HG03103 (cell line): ENCODE measurements at regions not wholly inside any gene's neighbourhood (a gene's known extent, or its start where the extent isn't known, plus 50 kb on each side); places are given as distances from the start of the nearest gene placed in this dataset.
"Not testable (repeated sequence)": the region's sequence is repeated elsewhere in the genome, so short reads cannot be mapped to it uniquely, and the experiment has no call there.

ENCODE experiments used
- ATAC-seq: cut with Tn5 transposase; IDR thresholded peaks from one replicate; pipeline ENCODE4 v1.9.1; 2021; ENCODE audit warnings: low read depth; ENCODE audit not compliant: unreplicated experiment

- no peak for ATAC-seq
These were observed 544.0 kb downstream of the GALC start for GRCh38 chr14:87449016-87449415.

DNA sequence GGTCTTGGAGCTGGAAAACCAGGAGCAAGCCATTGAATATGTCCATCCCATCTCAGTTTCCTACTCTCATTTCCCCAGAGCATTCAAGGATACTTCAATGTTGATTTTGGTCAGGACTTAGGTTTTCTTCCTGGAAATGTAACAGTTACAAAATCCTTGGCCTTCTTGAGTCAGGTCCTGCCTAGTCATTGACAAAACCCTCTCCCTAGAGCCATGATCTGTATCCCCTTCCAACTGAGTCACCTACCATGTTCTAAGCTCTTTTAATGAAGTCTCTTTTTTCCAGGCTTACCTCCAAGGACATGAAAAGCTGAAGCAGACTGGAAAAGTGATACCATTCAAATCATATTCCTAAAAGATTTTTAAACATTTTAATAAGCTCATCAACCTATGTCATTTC is 549.2 kb downstream of the GALC start:
- ATAC-seq: no peak

GRCh38 chr14:87443039-87443438 is 549.9 kb downstream of the GALC start:
- ATAC-seq: no peak

DNA sequence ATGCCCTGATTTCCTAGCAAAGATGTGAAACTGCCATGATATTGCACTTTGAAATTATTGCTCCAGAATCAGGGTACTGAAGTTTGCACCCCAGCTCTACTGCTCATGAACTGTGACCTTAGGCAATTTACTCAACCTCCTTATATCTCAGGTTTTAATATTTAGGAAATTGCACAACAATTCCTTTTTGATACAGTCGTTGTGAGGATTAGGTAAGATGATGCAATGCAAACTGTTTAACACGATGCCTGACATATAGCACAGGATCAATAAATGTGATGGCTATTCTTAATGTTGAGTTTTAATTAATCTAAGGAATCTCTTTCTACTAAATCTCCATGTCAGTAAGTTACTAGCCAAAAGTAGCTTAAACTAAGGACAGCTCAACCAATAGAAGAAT is 555.8 kb downstream of the GALC start:
- no peak for ATAC-seq

DNA sequence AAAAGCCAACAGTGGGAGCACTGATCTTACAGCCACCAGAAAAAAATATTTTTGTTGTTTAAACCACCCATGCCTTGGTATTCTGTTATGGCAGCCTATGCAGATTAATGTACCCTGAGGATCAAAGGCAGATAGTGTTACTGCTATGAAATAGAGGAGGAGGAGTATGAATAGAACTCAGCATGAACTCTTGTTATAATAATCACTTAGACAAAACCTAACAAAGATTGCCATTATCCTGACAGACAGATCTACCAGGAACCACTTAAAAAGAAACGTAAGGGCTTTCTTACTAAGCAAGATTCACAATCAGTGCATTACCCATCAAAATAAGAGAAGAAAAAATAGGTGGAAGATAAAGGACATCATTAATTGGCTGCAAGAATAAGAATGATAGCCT is 558.3 kb downstream of the GALC start:
- no peak for ATAC-seq

DNA sequence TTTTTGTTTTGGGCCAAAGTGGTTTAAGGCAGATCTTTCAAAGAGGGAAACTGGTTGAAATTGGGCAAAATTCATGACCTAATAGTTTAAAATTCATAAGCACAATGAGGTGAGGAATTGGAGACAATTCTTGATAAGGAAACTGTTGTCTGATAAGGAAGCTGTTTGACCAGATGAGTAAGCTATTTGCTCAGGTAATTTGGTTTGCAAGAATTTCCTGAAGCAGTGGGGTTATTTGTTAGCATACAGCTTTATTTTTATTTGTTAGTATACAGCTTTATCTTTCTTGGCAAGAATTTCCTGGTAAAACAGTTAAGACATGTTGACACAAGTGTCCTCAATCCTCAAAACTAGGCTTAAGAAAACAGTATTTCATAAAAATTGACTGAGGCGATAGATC is 559.0 kb downstream of the GALC start:
- ATAC-seq: no peak

DNA sequence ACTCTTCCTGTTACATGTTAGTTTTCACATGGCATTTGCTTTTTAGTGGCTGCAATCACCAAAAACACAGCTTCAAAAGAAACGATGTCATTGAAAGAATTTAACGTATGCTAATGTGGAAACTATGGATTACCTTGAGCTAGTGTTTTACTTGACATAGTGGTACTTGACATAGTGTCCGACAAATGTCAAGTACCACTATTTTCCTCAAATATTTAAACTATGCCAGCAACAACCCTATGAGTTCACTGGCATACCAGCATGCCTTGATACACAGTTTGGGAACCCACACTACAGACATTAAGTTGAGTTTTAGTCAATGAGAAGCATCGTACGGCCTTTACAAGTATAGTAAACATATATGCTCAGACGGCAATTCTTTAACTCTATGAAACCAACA is 560.3 kb downstream of the GALC start:
- ATAC-seq: no peak

DNA sequence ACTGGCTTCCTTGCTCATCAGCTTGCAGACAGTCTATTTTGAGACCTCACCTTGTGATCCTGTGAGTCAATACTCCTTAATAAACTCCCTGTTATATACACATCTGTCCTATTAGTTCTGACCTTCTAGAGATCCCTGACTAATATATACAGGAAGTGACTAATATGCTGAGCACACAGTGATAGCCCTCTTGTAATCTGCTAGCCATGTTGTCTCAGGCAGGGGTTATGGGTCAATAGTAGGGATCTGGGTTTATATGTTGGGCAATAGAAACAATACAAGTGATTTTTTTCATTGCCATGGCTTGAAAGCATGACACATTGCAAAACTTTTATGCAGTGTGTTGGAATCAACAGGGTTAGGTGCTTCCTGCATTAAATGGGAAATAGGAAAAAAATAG is 562.2 kb downstream of the GALC start:
- ATAC-seq: no peak

GRCh38 chr14:87430214-87430613 is 562.8 kb downstream of the GALC start:
- no peak for ATAC-seq

- no peak for ATAC-seq
These were observed 573.1 kb downstream of the GALC start for GRCh38 chr14:87419925-87420324.

DNA sequence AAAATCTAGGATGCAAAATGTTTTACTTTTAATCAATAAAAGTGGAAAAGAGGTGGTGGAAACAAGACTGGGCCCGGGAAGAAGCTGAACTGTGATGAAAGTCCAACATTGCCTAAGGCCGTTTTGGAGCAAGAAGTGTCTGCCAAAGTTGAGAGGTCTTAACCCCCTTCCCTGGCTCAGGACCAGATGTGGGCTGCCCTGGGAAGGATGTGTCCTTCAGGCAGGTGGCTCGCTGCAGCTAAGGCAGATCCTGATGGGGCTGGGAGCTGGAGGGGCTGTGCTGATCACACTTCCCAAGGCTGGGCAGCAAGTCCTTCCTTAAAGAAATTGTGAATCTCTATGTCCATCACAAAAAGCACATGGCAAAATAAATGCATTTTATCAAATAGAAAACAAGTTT is 581.6 kb downstream of the GALC start:
- no peak for ATAC-seq

GRCh38 chr14:87409393-87409792 is 583.6 kb downstream of the GALC start:
- no peak for ATAC-seq

- ATAC-seq: no peak
These were observed 585.6 kb downstream of the GALC start for GRCh38 chr14:87407344-87407743.

DNA sequence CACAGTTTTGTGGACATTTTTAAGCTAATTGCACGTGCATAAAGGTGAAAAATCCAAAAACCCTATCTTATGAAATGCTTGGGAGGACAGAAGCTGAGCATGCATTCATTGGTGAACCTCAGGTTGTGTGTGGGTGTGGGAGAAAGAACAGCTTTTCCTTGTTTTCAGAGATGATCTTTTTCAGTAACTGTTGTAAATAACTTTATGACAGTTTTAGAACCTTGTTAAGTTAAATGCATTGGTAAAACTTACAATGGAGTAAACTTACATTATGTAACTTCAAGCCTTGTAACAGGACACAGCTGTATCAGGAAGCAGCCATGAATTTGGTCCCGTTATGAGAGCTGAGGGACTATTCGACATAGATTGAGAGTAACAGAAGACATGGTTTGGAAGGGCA is 587.4 kb downstream of the GALC start:
- no peak for ATAC-seq

- ATAC-seq: no peak
These were observed 595.5 kb downstream of the GALC start for GRCh38 chr14:87397499-87397898.

DNA sequence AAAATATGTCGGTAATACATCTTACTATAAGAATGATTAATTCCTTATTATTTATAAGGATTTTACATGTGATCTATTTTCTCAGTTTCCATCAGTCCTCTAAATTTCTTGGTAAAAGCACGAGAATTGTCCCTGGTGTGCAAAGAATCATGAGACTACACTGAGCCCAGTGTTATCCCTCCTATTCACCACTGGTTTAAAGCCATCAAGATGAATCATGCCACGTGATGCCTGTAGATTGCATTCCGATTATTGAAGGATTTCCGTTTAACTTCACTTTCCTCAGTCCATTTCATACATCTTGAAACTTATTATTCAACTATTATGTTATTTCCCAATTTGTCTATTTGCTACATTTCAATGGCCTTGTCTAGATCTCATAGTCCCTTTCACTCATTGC is 601.9 kb downstream of the GALC start:
- no peak for ATAC-seq

GRCh38 chr14:87388946-87389345 is 604.0 kb downstream of the GALC start:
- no peak for ATAC-seq

- ATAC-seq: no peak
These were observed 605.2 kb downstream of the GALC start for GRCh38 chr14:87387806-87388205.

GRCh38 chr14:87386524-87386923 is 606.5 kb downstream of the GALC start:
- ATAC-seq: no peak

- ATAC-seq: no peak
These were observed 612.9 kb downstream of the GALC start for GRCh38 chr14:87380054-87380453.

- no peak for ATAC-seq
These were observed 624.2 kb downstream of the GALC start for GRCh38 chr14:87368751-87369150.

GRCh38 chr14:87360246-87360645 is 632.7 kb downstream of the GALC start:
- ATAC-seq: not testable (repeated sequence)

GRCh38 chr14:87351007-87351406 is 642.0 kb downstream of the GALC start:
- no peak for ATAC-seq

- ATAC-seq: no peak
These were observed 643.1 kb downstream of the GALC start for GRCh38 chr14:87349921-87350320.
